Superior temporal gyrus (tissue), 1 donor: ENCODE measurements at regions not wholly inside any gene's neighbourhood (a gene's known extent, or its start where the extent isn't known, plus 50 kb on each side); places are given as distances from the start of the nearest gene placed in this dataset.

Experiments
- DNase-seq: peaks from one replicate; pipeline ENCODE4 v3.0.0-alpha.2; 2016; ENCODE audit errors: extremely low spot score

- DNase-seq: no peak
These were observed 193.9 kb downstream of the FIGN start for GRCh38 chr2:163541943-163542342.

GRCh38 chr2:163541495-163541894 is 194.3 kb downstream of the FIGN start:
- DNase-seq: no peak

GRCh38 chr2:163528640-163529217 is 207.1 kb downstream of the FIGN start:
- no peak for DNase-seq

GRCh38 chr2:163527381-163527780 is 208.4 kb downstream of the FIGN start:
- no peak for DNase-seq

DNA sequence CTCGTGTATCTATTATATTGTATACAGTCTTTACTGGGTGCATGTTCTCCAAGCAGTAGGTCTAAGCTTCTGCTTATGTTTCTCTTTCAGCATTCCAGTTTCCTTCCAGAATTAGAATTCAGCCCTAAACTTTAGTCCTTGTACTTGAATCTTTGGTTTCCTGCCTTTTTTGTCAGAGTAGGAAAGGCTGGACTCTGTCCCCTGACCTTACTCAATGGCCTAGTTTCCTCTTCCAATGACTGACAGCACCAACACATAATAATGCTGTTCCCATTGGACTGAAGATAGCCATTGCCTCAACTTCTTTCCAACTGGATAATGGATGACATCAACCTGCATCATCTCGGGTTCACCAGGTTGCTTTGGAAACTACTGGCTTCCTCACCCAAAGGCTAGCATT is 217.0 kb downstream of the FIGN start:
- DNase-seq: no peak

GRCh38 chr2:163515836-163516235 is 220.0 kb downstream of the FIGN start:
- DNase-seq: no peak

DNA sequence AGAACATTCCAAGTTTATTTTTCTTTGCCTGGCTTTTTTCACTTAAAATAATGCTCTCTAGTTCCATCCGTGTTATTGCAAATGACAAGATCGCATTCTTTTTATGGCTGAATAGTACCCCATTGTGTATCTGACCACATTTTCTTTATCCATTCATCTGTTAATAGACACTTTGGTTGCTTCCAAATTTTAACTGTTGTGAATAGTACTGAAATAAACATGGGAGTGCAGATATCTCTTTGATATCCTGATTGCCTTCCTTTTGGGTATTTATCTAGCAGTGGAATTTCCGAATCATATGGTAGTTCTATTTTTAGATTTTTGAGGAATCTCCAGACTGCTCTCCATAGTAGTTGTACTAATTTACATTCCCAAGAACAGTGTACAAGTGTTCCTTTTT is 230.5 kb downstream of the FIGN start:
- no peak for DNase-seq

DNA sequence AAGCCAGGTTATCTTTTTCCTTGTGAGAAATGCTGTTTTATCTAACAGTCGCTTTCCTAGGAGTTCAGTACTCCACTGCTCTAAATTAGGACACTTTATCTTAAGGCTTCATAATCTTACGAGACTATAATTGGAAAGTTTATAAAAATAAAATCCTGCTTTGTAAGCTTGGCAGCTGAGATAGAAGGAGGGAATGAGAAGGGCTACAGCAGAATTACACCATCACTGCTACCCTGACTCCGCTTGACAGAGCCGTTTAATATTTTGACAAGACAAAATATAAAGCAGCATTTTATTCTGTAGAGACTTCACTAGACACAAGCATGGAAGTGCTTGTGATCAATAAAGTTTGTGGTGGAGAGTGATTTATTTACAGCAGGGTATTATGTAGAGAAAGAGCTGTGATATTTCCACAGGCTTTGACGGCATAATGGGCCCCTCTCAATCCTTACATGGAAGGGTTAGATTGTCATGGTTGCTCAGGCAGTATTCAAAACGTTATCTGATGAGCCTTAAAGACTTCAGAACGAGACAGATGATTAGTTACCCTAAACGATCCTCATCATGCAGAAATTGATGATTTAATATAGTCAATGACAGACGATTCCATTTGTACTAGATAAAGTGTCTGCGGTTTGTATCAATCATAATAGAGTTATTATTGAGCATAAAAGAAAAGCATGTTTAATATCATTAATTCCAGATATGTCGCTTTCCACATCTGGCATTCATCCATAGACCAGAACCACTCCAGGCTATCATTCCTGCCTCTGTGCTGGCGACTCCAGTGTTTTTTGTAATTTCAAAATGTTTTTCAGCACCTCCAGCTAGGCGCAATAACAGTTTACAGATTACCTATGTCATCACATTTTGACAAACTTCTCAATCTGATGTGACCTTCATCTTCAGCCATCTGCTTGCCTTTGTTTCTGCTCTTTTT is 242.2 kb downstream of the FIGN start:
- DNase-seq: no peak

GRCh38 chr2:163491850-163492249 is 244.0 kb downstream of the FIGN start:
- no peak for DNase-seq

DNA sequence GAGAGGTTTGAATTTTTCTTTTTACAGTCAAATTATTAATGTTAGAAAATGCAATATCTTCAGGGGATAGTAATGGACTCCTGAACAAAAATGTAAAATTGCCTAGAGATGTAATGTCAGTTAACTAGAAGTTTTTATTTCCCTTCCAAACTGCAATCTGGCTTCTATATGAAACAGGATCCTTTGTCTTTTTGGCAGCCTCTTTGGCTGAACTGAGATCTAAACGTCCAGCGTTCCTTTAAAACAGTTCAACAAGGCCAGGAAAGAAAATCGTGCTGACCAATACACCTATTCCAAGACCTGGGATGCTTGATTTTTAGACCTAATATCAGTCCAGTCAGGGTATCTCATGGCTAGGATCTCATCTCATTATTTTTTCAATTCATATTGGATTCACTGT is 245.5 kb downstream of the FIGN start:
- DNase-seq: no peak

DNA sequence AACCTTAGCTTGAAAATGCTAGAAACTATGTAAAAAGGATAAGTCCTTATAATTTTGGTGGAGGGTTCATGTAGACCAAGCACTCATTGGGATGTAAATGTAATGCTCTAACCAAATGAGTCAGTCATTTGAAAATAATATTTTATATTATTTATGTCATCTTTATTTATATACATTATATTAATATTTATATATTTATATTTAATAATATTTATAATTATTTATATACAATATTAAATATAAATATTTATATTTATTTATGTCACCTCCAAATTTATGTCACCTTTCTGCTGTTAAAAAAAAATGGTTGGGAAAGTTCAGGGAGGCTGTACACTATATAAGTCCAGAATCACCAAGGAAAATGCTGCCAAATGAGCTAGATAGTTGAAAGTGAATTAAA is 254.3 kb downstream of the FIGN start:
- DNase-seq: no peak

DNA sequence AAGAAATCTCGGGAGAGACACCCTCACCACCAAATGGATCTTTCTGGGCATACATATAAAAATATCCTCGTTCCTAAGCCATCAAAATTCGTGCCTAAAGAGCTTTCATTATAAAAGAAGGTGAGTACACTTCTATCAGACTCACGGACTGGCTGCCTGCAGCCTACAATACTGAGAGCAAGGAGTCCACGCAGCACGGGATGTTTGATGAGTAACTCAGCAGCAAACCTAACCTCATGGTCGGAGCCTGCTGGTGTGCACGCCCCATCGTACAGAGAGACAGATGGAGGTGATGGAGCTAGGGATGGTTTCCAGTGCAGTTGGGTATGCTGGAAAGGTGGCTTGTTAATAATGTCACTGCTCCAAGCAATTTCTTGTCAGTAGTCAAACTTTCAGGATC is 256.2 kb downstream of the FIGN start:
- DNase-seq: no peak

- DNase-seq: no peak
These were observed 260.0 kb downstream of the FIGN start for GRCh38 chr2:163475815-163476214.

- DNase-seq: no peak
These were observed 260.9 kb downstream of the FIGN start for GRCh38 chr2:163474889-163475288.

- peak; percentile 6 for DNase-seq
These were observed 261.5 kb downstream of the FIGN start for GRCh38 chr2:163474319-163474744.

DNA sequence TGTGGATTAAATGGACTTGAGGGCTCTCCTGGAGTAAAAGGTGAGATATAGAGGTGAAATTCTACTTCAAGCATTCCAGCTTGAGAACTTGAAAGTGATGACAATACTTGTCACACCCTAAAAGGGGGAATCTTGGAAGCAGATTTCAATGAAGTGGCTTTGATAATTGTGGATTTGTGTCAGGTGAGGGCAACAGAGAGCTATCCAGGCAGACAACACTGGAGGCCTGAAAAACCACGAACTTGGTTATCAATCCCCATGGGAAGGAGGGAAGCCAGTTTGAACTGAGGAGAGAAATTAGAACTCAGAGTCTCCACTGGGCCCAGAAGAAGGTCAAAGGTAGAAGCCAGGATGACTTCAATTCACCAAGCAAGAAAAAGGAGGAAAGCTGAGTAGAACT is 263.9 kb downstream of the FIGN start:
- DNase-seq: peak; percentile 8

- peak; percentile 40 for DNase-seq
These were observed 266.2 kb downstream of the FIGN start for GRCh38 chr2:163469561-163469962.

DNA sequence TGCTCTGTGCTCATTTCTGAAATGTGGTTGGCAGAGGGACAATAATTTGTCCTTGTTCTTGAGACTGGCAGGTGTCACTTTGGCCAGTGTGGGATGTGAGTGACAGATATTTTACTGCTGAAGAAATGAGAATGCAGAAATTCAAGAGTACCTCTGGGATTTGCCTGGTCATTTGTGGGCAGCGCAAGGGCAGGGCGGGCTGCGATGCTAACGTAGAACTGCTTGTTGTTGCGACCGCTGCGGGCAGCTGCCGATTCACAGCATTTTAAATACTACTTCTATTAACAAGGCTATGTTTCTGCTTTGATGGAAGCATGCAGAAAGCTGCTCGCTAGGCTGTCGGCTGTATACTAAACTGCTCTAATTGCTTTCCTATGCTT is 268.6 kb downstream of the FIGN start:
- DNase-seq: peak; percentile 26

DNA sequence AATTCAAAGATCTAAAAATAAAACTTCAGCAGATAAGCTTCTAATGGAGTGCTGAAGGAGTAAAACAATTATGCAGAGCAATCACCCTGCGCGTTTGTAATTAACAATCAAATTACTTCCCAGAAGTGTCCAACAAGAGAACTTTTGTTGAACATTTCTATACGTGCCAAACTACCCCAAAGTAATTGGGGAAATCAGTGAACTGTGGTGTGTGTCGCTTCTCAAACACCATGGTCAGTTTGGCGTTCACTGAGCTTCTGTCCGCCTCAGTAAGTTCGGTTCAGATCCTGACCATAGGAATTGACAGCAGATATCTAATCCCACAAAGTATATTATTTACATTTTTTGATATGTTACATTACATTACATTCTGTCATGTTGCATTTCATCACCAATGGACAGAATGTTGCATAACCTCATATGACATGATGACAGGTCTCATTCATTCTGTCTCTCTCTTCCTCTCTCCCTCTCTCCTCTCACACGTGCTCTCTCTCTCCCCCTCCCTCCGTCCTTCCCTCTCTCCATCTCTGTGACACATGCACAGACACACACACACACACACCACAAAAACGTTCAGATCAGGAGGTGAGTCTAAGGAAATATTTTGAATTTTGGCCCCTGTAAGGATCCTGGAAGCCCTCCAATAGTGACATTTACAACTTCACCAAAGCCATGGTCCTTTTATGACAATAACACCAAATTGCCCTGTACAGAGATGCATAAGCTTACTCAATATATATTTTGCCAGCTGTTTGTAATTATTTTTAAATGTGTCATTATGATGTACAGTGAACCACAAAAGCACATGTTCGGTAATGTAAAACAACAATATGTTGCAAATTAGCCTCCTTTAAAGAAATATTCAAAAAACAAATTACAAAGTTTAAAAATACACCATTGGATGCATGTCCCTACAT is 269.2 kb downstream of the FIGN start:
- peak; percentile 8 for DNase-seq

DNA sequence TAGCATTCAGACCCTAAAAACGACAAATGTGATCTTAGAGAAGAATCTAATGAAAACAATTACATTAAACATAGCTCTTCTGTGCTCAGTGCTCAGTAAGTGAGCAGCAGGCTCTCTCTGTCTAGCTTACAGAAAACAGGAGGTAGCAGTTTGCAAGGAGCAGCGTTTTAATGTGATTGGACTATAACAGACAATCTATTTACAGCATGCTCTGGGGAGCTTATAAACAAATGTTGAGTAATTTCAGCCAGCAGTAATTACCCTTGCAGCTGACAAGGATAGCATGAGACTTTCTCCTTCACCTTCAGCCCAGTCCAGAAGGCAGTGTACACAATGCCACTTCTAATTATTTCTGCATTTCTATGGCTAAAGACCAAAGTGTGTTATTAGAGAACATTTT is 270.4 kb downstream of the FIGN start:
- DNase-seq: peak; percentile 8

GRCh38 chr2:163463411-163463810 is 272.4 kb downstream of the FIGN start:
- no peak for DNase-seq

- DNase-seq: no peak
These were observed 272.8 kb downstream of the FIGN start for GRCh38 chr2:163462993-163463392.
